OCI-LY1 (cell line): ENCODE measurements at regions not wholly inside any gene's neighbourhood (a gene's known extent, or its start where the extent isn't known, plus 50 kb on each side); places are given as distances from the start of the nearest gene placed in this dataset.

Experiments
- EZH2 ChIP-seq: fragments of 200-600 bp; sonication (generic), shearing (Covaris generic); IDR thresholded peaks from 2 replicates; pipeline ENCODE4 v1.8.0; 2017; ENCODE audit warnings: borderline replicate concordance, mixed run types, mild to moderate bottlenecking, antibody characterized with exemption, low read length, moderate library complexity, mixed read lengths
- TF ChIP-seq, protein P1 (sequence below): fragments of 200-600 bp; sonication (generic), shearing (Covaris generic); IDR thresholded peaks from 2 replicates; pipeline ENCODE4 v1.5.1; 2017; ENCODE audit warnings: mild to moderate bottlenecking, antibody characterized with exemption, low read length, moderate library complexity, mixed read lengths

DNA sequence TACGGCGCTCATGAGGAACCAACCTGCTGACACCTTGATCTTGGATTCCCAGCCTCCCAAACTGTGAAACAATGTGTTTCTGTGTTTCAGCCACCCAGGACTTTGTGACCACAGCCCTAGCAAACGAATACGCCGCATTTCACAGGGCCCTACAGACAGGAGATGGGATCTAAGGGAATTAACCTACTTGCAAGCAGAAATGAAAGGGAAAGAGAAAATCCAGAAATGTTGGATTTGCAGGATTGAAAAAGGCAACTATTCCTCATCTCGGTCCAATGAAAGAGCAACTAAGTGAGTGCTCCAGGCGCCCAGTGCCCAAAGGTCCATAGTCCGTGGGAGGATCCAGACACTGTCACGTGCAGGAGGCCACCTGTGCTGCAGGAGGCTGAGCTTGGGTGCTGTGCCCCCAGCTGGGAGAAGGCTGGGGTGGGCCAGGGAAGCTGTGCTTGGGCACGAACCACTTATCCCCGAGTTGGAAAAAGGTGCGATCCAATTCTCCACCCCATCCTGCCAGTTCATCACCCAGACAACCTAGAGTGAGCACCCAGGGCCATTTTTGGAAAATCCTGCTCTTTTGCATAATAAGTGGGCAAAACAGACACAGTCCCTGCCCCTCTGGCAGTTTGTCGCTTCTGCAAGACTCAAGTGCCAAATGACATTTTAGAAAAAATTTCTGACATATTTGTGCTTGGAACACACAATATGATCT lies 177.9 kb downstream of the C9orf50 start:
- TF ChIP-seq, protein P1, sequence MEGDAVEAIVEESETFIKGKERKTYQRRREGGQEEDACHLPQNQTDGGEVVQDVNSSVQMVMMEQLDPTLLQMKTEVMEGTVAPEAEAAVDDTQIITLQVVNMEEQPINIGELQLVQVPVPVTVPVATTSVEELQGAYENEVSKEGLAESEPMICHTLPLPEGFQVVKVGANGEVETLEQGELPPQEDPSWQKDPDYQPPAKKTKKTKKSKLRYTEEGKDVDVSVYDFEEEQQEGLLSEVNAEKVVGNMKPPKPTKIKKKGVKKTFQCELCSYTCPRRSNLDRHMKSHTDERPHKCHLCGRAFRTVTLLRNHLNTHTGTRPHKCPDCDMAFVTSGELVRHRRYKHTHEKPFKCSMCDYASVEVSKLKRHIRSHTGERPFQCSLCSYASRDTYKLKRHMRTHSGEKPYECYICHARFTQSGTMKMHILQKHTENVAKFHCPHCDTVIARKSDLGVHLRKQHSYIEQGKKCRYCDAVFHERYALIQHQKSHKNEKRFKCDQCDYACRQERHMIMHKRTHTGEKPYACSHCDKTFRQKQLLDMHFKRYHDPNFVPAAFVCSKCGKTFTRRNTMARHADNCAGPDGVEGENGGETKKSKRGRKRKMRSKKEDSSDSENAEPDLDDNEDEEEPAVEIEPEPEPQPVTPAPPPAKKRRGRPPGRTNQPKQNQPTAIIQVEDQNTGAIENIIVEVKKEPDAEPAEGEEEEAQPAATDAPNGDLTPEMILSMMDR, result no peak
- no peak for TF ChIP-seq EZH2
